HG03565 (cell line): ENCODE measurements at regions not wholly inside any gene's neighbourhood (a gene's known extent, or its start where the extent isn't known, plus 50 kb on each side); places are given as distances from the start of the nearest gene placed in this dataset.
"Not testable (repeated sequence)": the region's sequence is repeated elsewhere in the genome, so short reads cannot be mapped to it uniquely, and the experiment has no call there.

Experiments
- ATAC-seq: cut with Tn5 transposase; IDR thresholded peaks from one replicate; pipeline ENCODE4 v1.9.1; 2021; ENCODE audit warnings: mild to moderate bottlenecking, moderate library complexity; ENCODE audit not compliant: unreplicated experiment

DNA sequence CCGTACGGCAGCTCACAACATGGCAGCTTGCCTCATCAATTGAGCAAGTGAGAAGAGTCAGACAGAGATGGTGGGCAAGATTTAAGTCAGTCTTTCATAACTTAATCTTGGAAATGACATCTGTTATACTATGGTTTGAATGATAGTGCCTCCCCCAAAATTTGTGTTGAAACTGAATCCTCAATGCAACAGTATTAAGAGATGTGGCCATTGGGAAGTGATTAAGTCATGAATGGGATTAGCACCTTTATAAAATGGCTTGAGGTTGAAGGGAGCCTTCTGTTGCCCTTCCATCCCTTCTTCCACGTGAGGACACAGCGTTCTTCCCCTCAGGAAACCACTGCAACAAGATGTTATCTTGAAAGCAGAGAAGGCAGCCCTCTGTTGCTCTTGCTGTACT lies 124.2 kb downstream of the C12orf75 start:
- no peak for ATAC-seq

GRCh38 chr12:105455261-105455660 lies 124.8 kb downstream of the C12orf75 start:
- ATAC-seq, result no peak

GRCh38 chr12:105457026-105457425 lies 126.5 kb downstream of the C12orf75 start:
- no peak for ATAC-seq

GRCh38 chr12:105459760-105460330 lies 129.4 kb downstream of the C12orf75 start:
- no peak for ATAC-seq

GRCh38 chr12:105461271-105461943 lies 130.9 kb downstream of the C12orf75 start:
- ATAC-seq, result no peak

DNA sequence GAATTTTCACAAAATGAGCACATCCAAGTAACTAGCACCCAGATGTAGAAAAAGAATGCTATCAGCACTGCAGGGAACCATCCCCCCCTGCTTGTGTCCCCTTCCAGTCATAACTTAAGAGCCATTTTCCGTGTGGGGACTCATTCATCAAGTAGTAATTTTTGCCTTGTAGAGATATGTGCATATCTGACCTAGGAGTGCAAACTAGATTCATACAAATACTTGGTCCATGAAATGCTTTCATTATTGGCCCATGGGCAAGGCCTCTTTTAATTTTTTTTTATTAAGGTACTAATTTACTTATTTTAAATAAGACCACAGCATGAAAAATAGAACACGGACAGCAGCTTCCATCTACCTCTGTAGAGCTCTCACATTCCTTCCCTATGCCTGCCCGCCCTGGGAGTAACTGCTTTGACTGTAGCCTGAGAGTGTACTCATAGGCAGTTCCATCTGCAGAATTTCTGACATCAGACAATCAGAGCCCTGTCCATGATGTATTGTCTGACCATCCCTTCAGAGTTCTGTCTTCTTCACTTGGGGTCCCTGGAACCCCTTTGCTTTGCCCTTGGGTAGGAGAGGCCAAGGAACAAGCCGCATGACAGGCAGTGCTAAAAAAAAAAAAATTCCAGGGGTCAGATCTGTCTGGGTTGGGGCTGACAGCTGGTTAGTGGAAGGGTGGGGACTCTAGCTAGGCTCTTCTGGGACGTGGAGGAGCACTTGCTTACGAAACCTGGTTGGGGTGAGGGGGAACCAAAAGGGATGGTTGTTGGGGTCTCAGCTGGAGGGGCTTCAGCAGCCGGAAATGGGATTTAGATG lies 131.7 kb downstream of the C12orf75 start:
- no peak for ATAC-seq

DNA sequence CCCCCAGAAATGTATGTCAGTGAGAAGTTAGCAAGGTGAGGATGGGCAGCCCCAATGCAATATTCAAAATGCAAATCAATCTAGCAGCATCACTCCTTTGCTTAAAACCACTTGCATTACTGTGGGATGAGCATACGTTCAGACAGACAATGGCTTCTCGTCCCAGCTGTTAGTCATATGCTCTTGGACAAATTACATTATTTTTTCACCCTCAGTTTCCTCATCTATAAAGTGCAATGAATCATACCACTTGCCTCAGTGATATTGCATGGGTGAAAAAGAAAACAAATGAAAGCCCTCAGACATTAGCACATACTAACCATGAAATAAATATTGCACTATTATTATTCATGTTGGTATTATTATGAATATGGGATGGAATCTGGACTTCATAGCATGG lies 132.3 kb downstream of the C12orf75 start:
- ATAC-seq, result no peak

GRCh38 chr12:105464406-105464805 lies 133.9 kb downstream of the C12orf75 start:
- no peak for ATAC-seq

DNA sequence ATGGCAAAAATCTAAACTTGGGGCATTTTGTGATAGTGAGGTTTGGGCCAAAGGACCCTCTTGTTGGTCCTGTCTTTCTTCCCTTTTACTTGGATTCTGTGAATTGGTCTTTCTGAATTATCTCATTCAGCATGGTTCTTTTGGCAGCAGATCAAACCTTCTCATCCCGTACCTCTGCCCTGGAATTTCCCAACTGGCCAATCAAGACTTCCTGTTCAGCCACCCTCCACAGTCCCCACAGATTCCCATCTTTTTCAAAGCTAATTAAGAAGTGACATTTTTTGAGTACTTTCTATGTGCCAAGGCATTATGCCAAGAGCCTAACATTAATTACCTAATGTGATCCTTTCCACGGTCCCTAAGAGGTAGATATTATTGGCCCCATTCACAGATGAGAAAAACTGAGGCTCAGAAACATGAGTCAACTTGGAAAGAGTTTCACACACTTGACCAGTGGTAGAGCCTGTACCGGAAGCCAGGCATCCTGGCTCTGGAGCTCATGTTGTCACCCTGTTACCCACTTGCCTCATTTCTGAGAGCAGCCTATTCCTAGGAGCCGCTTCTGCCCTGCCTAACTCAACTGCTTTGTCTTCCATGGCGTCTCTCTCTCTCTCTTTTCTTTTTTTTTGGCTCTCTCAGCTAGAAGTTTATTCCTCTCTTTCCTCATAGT lies 135.9 kb downstream of the C12orf75 start:
- ATAC-seq, result no peak

- ATAC-seq, result no peak
Measured at GRCh38 chr12:105466901-105467598, 136.6 kb downstream of the C12orf75 start.

DNA sequence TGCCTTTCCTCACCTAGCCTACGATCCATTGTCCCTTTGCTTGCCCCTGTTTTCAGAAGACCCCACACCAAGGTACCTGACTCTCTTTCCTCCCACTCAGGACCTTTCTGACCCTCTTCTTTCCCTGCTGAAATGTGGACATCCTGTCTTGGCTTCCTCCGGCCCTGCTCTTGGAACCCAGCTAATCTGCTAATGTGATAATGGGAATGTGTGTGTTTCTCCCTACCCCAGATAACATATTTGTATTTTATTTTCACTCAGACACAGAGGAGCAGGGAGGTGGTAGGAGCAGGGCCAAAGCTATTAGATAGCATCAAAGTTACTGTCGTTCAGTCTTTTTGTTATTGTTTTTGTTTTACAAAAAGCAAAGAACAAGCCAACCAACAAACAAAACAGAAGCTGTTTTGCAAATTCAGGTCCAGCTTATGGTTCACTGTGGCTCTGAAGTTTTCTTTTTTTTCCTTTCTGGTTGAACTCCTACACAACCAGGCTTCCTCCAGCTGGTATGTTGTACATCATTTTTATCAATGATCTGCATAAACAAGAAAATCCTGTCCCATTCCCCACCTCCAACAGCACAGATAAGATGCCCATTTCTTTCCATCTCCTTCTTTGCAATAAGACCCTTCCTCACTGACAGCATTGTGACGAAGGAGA lies 137.3 kb downstream of the C12orf75 start:
- no peak for ATAC-seq

DNA sequence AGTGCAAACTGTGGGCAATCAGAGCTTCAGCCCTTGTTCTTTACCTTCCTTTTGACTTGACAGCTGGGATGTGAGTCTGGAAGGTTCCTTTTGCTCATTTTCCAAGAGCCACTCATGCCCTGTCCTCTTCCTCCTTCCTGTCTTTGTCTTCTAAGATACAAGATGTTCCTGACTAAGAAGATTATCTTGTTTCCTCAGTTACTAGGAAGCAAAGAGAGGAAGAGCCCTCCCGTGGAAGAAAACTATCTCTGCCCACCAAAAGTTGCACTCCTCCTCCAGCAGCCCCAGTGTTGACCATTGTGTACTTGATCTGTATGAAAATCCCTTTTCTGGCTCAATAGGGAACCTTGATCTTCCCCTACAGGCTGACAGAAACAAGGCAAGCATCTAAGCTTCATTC lies 138.0 kb downstream of the C12orf75 start:
- ATAC-seq, result no peak

GRCh38 chr12:105469211-105469610 lies 138.7 kb downstream of the C12orf75 start:
- no peak for ATAC-seq

DNA sequence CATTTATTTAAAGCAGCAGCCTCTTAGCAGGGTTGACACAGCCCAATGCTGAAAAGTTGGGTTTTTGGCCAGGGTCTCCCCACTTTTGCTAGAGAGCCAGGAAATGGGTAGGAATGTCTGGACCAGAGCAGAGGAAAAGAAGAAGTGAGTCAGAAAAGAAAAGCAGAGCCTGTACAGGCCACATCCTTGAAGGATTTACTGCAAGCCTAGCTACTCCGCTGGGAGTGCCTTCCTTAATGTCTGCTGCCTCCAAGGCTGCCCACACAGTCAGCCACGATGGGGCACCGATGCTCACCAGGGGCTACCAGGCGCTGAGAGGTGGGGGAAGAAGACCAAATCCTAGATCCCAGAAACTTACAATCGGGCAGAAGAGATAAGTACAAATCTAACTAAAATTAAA lies 139.2 kb downstream of the C12orf75 start:
- ATAC-seq, result no peak

DNA sequence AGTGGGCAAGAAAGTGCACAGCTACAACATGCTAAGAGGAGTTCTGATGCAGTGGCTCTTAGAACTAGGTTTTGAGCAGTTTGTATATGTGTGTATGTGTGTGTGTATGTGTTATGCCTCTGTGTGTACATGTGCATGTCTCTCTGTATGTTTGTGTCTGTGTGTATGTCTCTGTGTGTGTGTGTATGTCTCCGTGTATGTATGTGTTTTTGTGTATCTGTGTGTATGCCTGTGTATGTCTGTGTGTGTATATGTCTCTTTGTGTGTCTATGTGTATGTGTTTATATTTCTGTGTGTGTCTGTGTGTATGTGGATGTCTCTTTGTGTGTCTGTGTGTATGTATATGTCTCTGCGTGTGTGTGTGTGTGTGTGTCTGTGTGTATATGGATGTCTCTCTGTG lies 139.6 kb downstream of the C12orf75 start:
- ATAC-seq, result no peak

- no peak for ATAC-seq
Measured at GRCh38 chr12:105470601-105471000, 140.1 kb downstream of the C12orf75 start.

DNA sequence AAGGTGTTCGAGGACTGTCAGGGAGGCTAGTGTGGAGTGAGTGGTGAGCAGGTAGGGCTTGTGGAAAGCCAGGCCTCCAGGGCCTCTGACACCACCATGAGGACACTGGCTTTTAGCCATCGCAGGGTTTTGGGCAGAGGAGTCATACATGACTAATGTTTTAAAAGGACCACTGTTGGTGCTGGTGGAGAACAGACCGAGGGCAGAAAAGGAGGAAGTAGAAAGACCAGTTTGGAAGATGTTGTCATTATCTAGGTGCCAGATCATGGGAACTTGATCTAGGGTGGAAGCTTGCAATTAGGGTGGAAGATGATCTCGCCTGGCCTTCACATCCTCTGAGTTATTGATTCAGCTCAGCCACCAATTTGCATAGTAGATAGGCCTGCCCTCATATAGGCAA lies 144.2 kb downstream of the C12orf75 start:
- no peak for ATAC-seq

- ATAC-seq, result peak; percentile 59
Measured at GRCh38 chr12:105476616-105477015, 146.1 kb downstream of the C12orf75 start.

DNA sequence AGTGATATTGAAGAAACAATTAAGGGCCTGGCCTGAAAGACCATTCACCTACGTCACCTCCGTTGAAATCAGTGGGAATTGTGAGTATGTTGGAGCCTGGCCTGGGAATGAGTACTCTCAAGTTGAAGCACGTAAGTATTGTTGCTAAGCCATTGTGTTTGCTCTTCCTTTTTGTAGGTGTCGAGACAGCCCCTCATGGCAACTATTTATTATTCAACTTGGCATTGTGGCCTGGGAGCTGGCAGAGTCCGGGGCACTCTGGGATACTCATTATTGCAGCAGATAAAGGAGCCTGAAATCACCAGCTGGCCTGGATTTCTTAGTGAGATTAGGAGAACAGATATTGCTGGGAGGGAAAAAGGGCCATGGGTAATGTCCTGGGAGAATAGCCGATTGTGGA lies 147.4 kb downstream of the C12orf75 start:
- no peak for ATAC-seq

DNA sequence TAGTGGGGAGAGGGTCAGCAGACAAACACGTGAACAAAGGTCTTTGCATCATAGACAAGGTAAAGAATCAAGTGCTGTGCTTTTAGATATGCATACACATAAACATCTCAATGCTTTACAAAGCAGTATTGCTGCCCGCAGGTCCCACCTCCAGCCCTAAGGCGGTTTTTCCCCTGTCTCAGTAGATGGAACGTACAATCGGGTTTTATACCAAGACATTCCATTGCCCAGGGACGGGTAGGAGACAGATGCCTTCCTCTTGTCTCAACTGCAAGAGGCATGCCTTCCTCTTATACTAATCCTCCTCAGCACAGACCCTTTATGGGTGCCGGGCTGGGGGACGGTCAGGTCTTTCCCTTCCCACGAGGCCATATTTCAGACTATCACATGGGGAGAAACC lies 148.3 kb downstream of the C12orf75 start:
- ATAC-seq, result not testable (repeated sequence)
